ENCODE measurements at regions not wholly inside any gene's neighbourhood (a gene's known extent, or its start where the extent isn't known, plus 50 kb on each side); places are given as distances from the start of the nearest gene placed in this dataset.

DNA sequence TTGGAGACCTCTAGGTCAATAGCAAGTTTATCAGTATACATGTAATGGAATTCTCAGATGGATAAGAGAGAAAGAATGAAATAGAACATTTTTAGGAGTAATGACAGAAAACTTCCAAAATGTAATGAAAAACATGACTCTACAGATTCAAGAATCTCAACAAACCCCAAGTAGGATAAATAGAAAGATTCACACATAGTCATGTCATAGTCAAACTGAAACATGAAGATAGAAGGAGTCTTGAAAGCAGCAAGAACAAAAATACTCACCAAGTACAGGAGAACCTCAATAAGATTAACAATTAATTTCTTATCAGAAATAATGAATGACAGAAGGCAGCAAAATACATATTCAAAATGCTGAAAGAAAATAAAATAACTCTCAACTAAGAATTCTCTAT is 164.5 kb downstream of the SPATA31D1 start:
- DNase-seq (ENCODE audit: low read depth, low spot score): no peak

DNA sequence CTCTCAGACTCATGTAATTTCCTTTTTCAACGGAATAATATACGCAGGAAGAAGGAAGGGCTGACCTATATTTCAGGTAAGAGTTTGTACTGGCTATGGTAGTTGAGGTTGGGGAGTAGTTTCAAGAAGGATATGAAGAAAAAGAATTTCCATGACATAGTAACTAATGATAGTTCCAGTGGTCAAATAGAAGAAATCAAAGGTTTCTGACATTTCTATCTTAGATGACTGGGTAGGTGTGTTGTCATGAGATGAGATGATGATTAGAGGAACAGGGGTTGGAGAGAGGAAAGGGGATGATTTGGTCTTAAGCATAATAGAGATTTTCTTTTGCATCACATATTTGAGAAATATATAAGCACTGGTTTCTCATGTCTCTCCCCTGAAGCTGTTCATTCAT is 166.0 kb downstream of the SPATA31D1 start:
- no peak for DNase-seq (ENCODE audit: low read depth, low spot score)

DNA sequence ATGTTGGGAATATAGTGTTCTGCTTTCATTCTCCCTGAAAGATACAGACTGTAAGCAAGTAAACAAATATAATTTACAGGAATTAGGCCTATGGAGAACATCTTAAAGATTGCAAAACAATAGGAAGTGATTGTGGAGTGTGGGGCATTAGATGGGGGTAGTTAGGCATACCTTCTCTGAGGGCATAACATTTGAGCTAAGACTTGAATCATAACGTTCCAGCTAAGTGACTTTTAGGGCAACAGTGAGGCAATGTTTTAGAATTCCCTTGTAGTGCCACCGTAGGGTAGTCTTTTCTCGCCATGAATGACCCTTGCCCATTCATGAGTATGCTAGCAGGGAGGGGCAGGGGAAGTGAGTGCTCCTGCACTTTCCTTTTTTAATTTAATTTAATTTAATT is 173.3 kb downstream of the SPATA31D1 start:
- DNase-seq (ENCODE audit: low read depth, low spot score): no peak

DNA sequence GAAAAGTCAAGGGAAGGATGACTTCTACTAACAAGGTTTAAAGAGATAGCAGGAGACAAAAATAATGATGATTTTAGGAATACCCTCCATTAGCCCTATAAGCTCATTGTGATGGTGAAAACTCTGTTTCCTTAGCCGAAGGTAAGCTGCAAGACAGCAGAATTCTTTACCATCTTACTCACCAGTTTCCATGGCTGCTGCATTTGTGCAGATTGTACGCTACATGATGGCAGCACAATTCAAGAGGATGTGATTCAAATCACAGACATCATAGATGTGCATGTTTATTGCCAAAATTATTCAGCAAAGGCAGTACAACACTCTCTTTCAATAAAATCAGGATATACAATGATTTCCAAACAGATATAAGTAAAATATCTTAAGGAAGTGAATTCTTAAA is 175.6 kb downstream of the SPATA31D1 start:
- DNase-seq (ENCODE audit: low read depth, low spot score): no peak

DNA sequence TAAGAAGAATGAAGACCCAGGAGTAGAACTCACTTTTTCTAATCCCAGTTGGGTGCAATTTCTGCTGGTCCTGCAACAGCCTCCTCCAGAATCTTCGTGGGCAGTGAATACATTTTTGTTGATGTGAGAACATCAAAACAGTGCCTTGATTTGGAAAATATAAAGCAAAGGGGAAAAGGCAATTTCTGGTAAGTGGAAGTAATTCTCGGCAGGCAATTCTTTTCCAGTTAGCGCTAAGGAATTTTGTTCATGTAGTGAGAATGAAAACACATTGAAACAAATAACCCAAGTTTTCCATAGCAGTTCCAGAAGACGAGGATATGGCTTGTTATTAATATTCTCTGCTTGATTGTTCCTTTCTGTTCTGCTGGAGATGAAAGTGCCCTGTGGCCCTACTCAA is 178.7 kb downstream of the SPATA31D1 start:
- no peak for DNase-seq (ENCODE audit: low read depth, low spot score)

DNA sequence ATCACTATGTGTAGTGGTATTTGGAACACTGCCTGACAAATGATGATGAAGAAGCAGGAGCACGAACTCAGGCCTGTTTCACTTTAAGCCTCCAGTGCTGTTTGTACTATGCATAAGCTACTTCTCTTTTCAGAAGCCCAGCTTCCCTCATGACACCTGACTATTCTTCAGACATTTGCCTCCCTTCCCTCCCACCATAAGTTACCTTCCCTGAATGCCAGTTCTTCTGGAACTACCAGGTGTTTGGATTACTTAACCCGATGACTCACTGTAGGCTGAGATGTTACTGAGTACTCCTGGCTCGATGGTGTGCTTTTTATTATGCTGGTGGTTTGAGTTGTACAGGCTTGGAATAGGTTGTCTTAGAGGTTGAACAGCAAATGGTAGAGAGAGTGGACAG is 180.0 kb downstream of the SPATA31D1 start:
- no peak for DNase-seq (ENCODE audit: low read depth, low spot score)

DNA sequence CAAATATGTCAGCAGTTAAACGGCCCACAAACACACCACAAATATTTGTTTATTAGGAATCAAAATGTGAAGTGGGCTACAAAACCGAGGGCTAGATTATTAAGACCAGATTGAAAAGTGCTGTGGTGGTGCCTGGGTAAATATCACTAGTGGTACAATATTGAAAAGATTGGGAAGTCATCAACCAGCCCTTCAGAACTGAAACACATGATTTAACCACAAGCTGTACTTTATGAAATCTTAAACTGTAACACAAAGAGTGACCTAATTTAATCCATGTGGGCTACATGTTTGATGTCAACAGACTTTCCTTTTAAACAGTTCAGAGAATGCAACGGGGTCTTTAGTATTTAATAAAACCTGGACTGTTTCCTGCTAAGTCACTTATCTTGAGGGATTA is 182.3 kb downstream of the SPATA31D1 start:
- DNase-seq (ENCODE audit: low read depth, low spot score): no peak

DNA sequence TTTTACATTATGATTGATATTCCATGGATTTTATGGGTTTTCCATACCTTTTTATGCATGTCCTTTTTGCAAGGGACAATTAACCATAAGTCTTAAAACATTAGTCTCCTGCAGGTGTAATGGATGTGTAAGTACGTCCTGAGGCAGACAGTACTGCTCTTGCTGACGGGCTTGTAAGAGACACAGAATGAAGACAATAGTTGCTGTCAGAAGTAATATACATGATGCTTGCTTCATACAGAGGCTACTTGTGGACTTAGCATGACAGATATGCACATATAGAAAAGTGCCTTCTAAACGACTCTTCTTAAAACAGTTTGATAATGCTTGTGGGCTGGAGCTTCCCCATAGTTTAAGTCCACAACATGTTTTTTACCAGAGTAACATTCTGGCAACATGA is 182.7 kb downstream of the SPATA31D1 start:
- no peak for DNase-seq (ENCODE audit: low read depth, low spot score)

DNA sequence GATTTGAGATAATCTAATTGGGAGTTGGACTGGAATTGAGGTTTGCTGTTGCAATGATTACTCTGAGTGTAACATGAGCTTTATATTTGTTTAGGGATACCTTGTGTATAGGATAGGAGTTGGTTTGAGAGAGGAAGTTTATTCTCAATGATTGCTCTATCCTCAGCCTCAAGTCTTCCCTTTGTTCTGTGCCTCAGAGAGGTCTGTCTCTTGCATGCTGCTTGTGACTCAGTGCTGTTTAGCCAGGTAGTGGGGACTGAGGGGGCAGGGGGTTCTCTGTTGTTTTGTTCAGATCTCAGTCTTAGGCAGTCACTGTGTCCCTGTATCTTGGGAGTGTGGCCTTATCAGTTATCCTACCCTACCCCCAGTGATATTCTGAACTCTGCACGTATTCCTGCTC is 192.1 kb downstream of the SPATA31D1 start:
- no peak for DNase-seq (ENCODE audit: low read depth, low spot score)

DNA sequence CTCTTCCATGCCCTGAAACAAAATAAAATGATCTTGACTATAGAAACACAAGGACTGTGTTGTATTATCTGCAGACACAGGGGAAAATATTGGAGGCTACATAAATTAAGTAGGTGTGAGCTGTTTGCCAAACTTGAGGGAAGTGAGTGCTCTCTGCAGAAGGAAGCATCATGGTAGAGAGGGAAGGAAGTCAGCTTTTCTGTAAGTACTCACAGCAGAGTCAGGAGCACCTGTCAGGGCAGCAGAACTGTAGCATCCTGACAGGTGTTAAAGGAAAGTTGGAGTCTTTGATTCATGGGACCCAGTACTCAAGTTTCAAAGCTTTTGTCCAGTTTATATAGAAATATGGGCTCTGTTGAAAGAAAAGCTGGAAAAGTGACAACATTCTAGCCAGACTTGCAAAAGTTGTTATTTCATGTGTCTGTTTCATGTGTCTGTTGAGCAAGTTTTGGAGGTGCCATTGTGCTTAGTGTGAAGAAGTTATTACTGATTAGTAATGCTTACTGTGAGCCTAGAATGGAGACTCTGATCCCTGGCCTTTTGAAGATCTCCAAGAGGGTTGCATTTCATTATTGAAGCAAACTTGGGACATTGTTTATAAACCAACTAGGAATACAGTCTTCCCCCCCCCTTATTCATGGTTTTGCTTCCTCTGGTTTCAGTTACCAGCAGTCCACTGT is 194.7 kb downstream of the SPATA31D1 start:
- DNase-seq (ENCODE audit: low read depth, low spot score): no peak

DNA sequence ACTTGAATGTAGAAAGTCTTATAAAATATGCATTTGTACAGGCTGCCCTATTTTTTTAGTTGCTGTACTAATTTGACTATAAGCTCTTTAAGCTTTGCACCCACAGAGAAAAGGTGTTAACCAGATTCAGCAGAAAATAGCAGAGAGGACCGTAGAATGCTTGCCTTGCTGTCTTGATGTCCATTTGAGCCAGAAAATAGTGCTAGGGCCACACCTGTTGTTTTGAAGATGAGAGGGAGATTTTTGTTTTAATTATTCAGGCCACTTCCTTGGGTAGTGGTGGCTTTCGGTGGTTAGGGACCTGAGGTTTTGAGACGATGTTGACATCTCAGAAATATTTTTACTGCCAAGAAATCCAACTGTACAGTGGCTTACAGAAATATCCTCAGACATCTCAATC is 196.0 kb downstream of the SPATA31D1 start:
- no peak for DNase-seq (ENCODE audit: low read depth, low spot score)

DNA sequence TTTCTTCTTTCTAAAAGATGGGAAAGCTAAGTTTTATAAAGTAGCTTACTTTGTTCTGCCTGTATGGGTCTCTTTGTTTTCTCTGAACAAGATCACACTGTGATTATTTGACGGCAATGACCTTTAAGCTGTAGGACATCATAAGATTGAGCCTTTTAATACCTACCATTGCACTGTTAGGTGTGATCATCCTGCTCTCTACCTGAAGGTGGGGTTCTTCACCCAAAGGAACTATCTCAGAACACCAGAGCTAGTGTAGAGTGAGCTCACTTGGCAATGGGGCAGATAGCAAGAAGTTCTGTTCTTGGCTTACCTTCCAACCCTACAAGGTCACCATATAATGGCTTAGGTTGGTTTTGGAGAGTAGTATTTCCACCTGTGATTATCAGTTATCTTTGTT is 200.2 kb downstream of the SPATA31D1 start:
- no peak for DNase-seq (ENCODE audit: low read depth, low spot score)

DNA sequence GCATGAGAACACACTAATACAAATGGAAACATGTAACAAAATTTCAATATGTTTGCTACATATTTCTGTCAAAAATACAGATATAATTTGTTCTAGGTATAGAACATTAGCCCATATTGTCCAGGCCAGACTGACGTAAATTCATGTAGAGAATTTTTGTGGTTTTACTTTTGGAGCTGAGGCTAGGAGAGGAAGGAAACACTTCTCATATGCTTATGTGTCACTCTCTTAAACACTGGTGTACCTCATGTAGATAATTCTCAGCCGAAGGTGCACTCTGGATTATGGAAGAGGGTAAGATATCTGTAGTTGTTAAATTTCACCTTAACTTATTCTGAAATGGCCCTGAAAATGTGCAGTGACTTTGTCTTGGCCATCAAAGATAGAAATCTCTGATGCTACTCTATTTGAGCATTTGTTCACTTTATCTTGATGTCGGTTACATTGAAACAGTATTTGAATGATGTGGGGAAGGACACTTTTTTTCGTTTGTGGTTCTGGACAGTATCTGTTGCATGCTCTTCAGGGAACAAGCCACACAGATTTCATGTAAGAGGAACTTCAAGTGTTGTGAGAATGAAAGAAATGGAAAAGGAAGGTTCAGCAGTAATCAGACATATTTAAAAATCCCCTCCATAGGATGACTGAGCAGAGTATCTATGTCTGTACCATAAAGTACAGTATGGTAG is 202.7 kb downstream of the SPATA31D1 start:
- no peak for DNase-seq (ENCODE audit: low read depth, low spot score)

DNA sequence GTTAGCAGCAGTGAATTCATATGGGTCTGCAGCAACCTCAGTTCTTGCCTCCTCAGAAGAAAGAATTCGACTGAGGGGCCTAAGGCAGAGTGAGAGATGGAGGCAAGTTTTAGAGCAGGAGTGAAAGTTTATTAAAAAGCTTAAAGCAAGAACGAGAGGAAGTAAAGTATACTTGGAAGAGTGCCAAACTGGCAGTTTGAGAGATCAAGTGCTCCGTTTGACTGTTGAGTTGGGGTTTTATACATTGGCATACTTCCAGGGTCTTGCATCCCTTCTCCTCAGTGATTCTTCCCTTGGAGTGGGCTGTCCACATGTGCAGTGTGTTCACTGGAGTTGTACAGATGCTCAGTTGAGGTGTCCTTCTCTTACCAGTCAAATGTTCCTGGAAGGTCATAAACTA is 203.6 kb downstream of the SPATA31D1 start:
- no peak for DNase-seq (ENCODE audit: low read depth, low spot score)

DNA sequence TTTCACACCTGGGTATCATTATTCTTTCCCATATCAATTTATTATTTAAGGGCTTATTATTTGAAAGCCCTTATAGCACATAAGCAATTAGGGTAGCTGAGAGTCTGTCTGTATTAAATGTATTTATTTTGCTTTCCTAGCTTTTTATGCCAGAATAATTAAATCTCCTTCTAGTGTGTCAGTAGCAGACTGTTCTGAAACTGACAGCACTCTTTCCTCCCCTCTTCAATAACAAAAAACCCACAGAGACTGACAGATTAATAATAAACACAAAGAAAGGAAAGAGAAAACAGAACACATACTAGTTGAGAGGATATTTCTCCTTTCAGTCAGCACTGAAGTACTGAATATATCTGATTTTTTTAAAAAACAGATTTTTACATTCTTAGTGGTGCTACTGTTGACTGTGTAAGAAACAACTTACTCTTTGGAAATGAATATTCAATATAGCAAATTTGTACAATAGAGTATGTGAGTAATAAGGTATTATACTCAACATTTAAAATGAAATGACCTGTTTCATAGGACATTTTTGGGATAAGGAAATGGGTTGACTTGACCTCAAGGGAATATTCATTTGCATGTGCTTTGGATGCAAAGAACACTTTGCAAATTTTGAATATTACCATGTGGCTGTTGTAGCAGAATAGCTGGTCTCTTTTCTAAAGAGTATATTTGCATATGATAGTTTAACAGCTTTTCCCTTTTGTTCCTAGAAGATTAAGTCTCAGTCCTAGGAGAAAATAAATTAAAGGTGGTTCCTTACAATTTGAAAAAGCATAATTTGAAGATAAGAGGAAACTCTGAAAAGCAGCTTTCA is 208.3 kb downstream of the SPATA31D1 start:
- no peak for DNase-seq (ENCODE audit: low read depth, low spot score)

DNA sequence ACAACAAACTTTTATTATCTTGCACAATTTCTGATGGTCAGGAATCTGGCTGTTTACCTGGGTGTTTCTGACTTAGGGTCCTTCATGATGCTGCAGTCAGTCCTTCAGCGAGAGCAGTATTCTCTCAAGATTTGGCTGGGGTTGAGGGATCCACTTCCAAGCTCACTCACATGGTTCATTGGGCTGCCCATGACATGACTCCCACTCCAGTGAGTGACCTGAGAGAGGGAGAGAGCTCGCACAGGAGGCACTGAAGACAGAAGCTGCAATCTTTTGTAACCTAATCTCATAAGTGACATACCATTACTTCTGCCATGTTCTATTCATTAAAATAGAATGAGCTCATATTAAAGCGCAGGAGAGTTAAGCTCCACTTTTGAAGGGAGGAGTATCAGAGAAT is 212.6 kb downstream of the SPATA31D1 start:
- DNase-seq (ENCODE audit: low read depth, low spot score): no peak

DNA sequence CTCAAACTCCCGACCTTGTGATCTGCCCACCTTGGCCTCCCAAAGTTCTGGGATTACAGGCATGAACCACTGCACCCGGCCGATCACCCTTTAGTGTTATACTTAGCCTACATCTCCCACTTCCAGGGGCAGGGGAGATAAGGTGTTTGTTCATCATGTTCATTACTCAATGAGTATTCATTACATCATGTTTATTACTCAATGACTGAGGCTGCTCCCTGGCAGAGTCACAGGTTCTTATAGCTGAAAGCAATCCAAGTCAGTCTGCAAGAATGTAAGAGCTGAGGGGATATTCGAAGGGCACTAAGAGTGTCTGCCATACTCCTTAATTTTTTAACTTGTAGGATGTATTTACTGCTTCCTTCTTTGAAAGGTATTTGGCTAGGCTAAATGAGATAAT is 214.2 kb downstream of the SPATA31D1 start:
- DNase-seq (ENCODE audit: low read depth, low spot score): no peak

DNA sequence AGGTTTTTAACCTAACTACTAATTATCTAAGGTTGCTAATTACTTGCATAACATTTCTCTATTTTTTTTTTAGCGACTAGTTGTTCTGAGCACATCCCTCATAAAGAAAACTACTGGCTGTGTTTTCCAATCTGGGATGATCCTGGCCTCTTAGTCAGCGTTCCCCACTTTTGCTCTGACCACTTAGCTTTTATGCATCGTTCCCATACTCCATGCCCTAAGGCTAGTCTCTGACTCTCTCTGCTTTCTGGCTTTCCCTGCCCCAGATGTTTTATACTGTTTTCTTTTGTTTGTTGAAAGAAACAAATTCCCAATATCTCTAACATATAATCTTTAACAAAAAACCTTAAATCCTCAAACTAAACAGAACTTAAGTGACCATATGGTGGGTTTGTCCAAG is 217.9 kb downstream of the SPATA31D1 start:
- DNase-seq (ENCODE audit: low read depth, low spot score): no peak

DNA sequence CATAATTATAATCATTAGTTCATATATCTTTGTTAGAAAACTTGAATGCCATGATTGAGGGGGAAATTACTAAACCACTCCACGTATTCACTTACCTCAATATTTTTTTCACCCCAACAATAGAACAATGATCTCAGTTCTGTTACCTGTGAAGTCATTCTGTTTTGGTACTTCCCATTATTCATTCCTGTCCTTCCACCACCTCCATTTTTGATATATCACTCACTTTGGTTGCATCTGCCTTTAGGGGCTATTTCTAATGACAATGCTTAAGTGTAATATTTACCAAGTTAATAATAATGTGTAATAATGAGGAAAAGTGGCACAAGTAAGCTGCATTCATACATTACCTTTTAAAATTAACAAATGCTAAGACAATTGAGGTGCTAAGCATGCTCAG is 218.4 kb downstream of the SPATA31D1 start:
- DNase-seq (ENCODE audit: low read depth, low spot score): no peak

DNA sequence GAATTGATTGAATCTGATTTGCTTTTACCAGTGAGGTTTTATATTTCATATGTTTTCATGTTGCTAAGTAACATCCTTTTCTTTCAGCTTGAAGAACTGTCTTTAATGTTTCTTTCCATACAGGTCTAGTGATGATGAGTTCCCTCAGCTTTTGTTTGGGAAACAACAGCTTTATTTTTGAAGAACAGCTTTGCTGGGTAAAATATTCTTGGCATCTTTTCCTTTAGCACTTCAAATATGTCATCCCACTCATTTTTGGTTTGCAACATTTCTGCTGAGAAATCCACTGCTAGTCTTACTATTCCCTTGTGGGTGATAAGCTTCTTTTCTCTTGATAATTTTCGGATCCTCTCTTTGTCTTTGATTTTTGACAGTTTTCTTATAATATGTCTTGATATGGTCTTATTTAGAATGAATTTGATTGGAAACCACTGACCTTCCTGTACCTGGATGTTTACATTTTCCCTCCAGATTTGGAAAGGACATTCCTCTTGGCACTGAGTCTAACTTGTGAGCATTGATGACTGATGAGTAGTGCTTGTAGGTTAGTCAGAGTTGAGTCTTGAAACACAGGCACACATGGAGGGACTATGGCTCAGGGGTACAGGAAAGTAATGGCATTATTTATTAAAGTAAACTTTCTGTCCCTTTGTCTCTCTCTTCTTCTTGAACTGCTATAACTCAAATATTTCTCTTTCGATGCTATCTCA is 220.3 kb downstream of the SPATA31D1 start:
- no peak for DNase-seq (ENCODE audit: low read depth, low spot score)

DNA sequence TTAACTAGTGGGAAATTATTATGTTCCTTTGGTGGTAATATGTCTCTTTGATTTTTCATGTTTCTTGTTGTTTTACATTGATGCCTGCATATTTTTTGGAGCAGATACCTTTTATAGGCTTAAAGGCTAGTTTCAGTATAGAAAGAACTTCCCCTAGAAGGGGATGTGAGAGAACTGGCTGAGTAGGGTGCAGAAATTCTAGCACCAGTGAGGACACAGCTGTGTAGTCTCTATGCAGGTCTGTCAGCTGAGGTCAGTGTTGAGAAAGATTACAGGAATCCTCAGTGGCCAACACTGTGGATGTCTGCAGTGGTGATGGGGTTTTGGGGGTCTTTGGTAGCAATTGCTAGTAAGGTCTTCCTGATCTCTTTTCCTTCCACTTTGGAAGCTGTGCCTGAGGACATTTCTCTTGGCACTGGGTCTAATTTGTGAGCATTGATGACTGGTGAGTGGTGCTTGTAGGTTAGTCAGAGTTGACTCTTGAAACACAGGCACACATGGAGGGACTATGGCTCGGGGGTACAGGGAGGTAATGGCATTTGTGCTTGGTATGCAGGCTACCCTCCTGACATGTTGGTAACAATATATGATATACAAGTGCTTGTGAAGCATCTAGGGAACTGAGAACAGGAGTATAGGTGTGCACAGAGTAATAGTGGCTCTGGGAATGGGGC is 221.4 kb downstream of the SPATA31D1 start:
- no peak for DNase-seq (ENCODE audit: low read depth, low spot score)

DNA sequence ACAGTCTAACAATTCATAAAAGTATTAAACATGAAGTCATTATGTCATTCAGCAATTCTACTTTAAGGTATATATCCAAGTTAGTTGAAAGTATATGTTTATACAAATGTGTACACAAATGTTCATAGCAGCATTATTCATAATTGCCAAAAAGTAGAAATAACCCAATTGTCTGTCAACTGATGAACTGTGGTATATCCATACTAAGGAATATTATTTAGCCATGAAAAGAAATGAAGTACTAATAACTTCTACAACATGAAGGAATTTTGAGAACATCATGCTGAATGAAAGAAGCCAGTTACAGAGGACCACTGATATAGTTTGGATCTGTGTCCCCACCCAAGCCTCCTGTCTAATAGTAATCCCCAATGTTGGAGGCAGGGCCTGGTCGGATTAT is 224.3 kb downstream of the SPATA31D1 start:
- DNase-seq (ENCODE audit: low read depth, low spot score): no peak

All from brain pericyte (primary cell).